GM15510 (cell line): ENCODE measurements at regions not wholly inside any gene's neighbourhood (a gene's known extent, or its start where the extent isn't known, plus 50 kb on each side); places are given as distances from the start of the nearest gene placed in this dataset.

Experiments used
- POLR2A ChIP-seq: IDR thresholded peaks from 3 replicates; pipeline ENCODE4 v1.6.1; 2011; ENCODE audit warnings: borderline replicate concordance; ENCODE audit not compliant: insufficient read length; ENCODE audit errors: extremely low read depth

DNA sequence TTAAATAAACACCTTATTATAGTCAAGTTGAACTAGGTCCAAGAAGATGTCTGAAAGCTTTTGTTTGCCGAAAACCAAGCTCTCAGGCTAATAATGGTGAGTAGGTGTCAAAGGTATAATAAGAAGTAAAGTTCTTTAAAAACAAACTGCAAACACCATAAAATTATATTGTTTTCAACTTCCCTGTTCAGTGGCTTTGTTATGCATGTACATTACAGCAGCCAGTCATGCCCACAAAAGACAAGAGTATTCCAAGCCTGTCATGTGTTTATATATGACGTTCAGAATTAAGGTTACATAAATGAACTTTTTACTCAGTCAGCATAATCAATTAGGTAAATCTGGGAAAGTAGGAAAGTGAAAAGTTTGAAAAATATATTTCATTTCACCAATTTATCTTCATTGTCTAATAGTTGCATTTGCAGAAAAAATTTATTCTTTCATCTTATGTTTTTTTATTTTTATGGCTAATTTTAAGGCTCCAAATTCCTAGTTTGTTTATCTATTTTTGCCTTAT, 928.7 kb upstream of the SOX9 start:
- TF ChIP-seq POLR2A: no peak

- TF ChIP-seq POLR2A: no peak
Observed at GRCh38 chr17:71192848-71193247, 928.0 kb upstream of the SOX9 start.

DNA sequence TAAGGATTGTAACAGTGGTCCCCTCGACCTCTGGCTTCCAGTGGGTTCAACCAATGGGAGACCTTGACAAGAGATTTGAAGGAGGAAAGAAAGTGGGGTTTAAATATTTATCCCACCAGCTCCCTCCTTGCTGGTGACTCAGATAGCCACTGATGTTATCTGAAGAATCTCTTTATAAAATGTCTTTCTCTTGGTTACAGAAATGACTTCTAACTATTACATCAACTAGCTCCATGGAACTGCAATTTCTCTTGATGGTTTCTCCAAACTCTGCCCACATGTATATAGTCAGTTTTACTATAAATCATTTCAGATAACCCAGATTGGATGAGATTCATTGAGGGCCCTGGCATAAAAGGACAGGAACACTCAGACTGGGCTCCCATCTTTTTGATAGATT, 920.2 kb upstream of the SOX9 start:
- TF ChIP-seq POLR2A: no peak

DNA sequence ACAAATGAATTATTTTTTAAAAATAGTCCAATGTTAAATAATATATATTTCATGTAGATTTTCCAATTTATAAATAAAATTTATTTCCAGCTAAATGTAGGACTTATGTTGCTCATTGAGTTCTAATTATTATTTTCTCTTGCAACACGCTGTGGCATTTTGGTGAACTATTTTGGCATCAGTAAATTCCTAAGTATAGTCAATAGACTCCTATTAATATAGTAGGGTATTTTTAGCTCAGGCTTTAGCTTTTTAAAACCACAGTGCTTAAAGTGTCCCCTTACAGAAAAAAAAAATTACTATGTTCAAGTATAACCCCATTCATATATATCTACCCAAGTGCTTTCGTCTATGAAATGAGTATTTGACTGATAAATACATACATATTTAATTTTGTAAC, 919.2 kb upstream of the SOX9 start:
- TF ChIP-seq POLR2A: no peak

DNA sequence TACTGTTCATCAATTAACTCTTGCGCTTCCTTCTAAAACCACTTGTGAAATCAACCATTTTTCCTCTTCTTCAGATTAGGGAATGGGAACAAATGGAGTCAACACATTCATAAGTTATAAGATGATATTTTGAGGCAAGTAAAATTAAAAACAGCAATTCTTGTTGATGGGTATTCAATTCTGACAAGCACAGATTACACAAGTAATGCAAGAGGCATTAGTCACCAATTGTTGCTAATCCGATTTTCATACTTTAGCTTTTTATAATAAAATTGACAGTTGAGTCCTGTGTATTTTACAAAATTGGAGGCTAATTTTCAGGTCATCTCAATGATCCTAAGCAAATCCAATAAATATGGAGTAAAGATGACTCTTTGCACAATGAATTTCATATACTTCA, 918.4 kb upstream of the SOX9 start:
- no peak for TF ChIP-seq POLR2A

GRCh38 chr17:71203953-71204352, 916.9 kb upstream of the SOX9 start:
- no peak for TF ChIP-seq POLR2A

DNA sequence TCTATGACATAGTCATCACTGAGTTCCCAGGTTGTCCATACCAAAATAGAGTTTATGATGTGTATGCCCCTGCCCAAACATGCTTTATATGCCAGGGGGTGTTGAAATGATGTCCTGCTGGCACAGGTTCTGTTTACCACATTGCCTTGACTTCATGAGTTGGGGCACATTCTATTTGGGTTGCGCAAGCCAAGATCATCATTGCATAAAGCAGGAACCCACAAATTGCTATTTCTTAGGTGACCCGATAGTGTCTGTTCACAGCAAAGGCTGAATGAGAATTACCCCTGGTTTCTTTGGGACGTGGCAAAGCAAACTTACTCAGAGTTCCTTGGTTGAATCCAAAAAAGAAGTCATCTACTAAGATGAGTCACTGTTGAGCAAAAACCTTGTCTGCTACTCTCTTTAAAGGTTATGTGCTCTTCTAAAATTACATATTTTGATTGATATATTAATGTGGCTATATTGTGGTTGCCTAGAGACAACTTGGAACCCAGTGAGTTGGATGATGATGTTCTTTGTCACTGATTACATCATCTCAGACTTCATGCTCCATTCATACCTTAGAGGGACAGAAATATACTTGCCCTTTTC, 912.6 kb upstream of the SOX9 start:
- no peak for TF ChIP-seq POLR2A

DNA sequence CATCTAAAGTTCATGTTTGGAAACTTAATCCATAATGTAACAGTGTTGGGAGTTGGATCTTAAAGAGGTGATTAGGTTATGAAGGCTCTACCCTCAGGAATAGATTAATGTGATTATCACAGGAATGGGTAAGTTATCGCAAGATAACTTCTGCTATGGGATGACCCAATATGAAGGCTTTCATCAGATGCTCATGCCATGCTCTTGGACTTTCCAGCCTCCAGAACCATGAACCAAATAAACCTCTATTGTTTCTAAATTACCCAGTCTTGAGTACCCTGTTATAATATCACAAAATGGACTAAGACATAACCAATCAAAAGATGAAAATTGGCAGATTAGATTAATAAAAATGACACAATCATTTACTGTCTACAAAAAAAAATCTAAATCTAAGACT, 906.9 kb upstream of the SOX9 start:
- no peak for TF ChIP-seq POLR2A

GRCh38 chr17:71217769-71218168, 903.1 kb upstream of the SOX9 start:
- TF ChIP-seq POLR2A: no peak

GRCh38 chr17:71224824-71225575, 895.8 kb upstream of the SOX9 start:
- TF ChIP-seq POLR2A: no peak

DNA sequence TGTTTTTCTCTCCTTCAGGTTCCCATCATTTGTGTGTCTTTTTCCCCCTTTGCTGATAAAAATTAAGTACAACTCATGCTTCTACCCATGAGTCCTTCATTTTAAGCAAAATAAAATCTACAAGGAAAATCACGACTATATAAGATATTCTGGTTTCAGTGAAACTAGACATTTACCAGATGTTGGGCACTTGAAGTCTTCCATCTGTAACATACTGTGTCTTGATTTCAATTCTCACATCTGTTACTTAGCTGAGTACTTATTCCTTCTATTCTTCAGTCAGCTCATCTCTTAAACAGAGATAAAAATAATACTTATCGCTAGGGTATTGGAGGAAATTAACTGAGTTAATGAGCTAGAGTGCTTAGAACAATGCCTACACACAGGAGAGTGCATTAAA, 893.0 kb upstream of the SOX9 start:
- no peak for TF ChIP-seq POLR2A

DNA sequence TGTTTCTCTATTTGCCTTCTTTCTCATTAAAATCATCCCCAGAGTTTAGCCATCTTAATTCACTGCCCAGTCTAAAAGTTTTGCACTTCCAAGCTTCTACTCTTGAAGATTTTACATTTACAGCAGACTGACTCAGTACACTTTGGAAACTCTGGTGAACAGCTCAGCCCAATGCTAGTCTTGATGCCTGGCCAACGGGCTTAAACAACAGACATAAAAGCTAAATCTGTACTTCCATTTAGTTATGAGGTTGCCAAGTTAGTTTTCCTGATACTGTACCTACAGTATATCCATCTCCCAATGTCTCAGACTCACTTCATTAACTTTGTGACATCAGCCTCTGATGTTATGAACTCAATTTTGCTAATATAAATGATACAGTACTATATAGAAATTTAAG, 891.8 kb upstream of the SOX9 start:
- TF ChIP-seq POLR2A: no peak

- no peak for TF ChIP-seq POLR2A
Observed at GRCh38 chr17:71232801-71233559, 887.8 kb upstream of the SOX9 start.

DNA sequence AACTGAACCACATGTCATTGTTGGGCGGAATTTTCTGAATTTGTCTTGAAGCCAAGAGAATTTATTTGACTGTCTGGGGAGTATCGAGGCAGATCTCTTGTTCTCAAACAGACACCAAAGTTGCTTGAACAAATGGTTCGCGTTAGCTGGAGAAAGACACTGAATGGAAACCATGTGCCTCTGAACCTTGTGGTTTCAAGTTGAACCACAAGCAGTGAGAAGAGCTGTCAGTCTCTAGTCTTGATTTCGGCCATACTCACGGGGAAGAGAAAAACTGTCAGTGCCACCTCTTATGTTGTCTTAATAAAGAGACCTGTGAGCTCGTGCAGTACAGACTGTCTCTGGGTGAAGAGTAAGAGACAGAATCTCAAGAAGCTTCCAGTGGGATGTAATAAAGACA, 886.5 kb upstream of the SOX9 start:
- no peak for TF ChIP-seq POLR2A

DNA sequence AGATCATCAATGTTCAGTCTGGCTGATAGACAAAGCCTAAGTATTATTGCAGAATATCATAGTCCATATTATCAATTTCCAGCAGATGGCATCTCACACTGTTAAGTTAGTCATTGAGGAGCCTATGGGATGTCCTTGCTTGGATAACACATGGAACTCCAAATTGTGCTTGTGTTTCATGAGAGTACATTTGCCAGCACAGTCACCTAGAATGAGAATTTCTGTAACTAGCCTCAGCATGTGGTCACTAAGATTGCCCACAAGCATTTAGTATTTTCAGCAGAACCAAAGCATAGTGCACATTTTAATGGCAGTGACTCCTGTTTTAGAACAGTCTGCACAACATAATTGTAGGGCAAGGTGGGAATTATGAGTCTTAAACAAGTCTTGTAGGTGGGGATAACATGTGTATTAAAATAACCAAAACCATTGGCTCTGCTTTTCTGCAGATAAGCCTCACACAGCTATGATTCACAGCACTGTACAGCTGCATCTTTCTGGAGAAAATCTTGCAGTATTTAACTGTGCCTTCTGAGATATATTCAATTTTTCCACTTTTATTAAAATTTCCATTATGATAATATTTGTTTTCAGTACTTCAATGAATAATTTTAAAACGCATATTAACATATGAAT, 882.8 kb upstream of the SOX9 start:
- no peak for TF ChIP-seq POLR2A
